SH-SY5Y (cell line): ENCODE measurements at regions not wholly inside any gene's neighbourhood (a gene's known extent, or its start where the extent isn't known, plus 50 kb on each side); places are given as distances from the start of the nearest gene placed in this dataset.

Experiments used
- GATA2 ChIP-seq: IDR thresholded peaks from 2 replicates; pipeline ENCODE4 v1.6.1; 2011; ENCODE audit warnings: mild to moderate bottlenecking, low read depth, low read length
- GATA3 ChIP-seq: IDR thresholded peaks from 2 replicates; pipeline ENCODE4 v1.6.1; 2011; ENCODE audit warnings: low read depth, mild to moderate bottlenecking, low read length, moderate library complexity

GRCh38 chr6:164184410-164184809 is 769.9 kb downstream of the QKI start:
- TF ChIP-seq GATA2 (no peak), GATA3 (no peak)
